HEK293 (cell line): ENCODE measurements at regions not wholly inside any gene's neighbourhood (a gene's known extent, or its start where the extent isn't known, plus 50 kb on each side); places are given as distances from the start of the nearest gene placed in this dataset.

Experiments
- KLF16 ChIP-seq: fragments of 450-650 bp; formaldehyde crosslinking; IDR thresholded peaks from 2 replicates; pipeline ENCODE4 v1.5.1; 2017; ENCODE audit warnings: missing biosample characterization, missing genetic modification characterization
- RBAK ChIP-seq: fragments of 450-650 bp; formaldehyde crosslinking; IDR thresholded peaks from 2 replicates; pipeline ENCODE4 v1.5.1; 2016; ENCODE audit warnings: missing biosample characterization, missing genetic modification characterization
- ZBTB21 ChIP-seq: fragments of 450-650 bp; formaldehyde crosslinking; IDR thresholded peaks from 2 replicates; pipeline ENCODE4 v1.5.1; 2017; ENCODE audit warnings: missing biosample characterization, missing genetic modification characterization
- ZEB2 ChIP-seq: fragments of 450-650 bp; formaldehyde crosslinking; IDR thresholded peaks from 2 replicates; pipeline ENCODE4 v1.5.1; 2016; ENCODE audit warnings: missing biosample characterization, missing genetic modification characterization
- ZFP69B ChIP-seq: fragments of 450-650 bp; formaldehyde crosslinking; IDR thresholded peaks from 2 replicates; pipeline ENCODE4 v1.5.1; 2016; ENCODE audit warnings: missing biosample characterization, missing genetic modification characterization
- ZNF10 ChIP-seq: fragments of 450-650 bp; formaldehyde crosslinking; IDR thresholded peaks from 2 replicates; pipeline ENCODE4 v1.5.1; 2017; ENCODE audit warnings: missing biosample characterization, missing genetic modification characterization
- ZNF121 ChIP-seq: fragments of 450-650 bp; formaldehyde crosslinking; IDR thresholded peaks from 2 replicates; pipeline ENCODE4 v1.5.1; 2016; ENCODE audit warnings: missing biosample characterization, missing genetic modification characterization
- ZNF184 ChIP-seq: fragments of 450-650 bp; IDR thresholded peaks from 2 replicates; pipeline ENCODE4 v1.5.1; 2018; ENCODE audit warnings: missing biosample characterization, mild to moderate bottlenecking, missing genetic modification characterization
- ZNF211 ChIP-seq: fragments of 450-650 bp; formaldehyde crosslinking; IDR thresholded peaks from 2 replicates; pipeline ENCODE4 v1.5.1; 2016; ENCODE audit warnings: low read depth, missing biosample characterization, missing genetic modification characterization
- ZNF311 ChIP-seq: fragments of 450-650 bp; formaldehyde crosslinking; IDR thresholded peaks from 2 replicates; pipeline ENCODE4 v1.5.1; 2017; ENCODE audit warnings: missing biosample characterization, missing genetic modification characterization, borderline replicate concordance
- ZNF324 ChIP-seq: fragments of 450-650 bp; formaldehyde crosslinking; IDR thresholded peaks from 2 replicates; pipeline ENCODE4 v1.5.1; 2016; ENCODE audit warnings: missing biosample characterization, missing genetic modification characterization
- ZNF37A ChIP-seq: fragments of 450-650 bp; IDR thresholded peaks from 2 replicates; pipeline ENCODE4 v1.5.1; 2018; ENCODE audit warnings: missing biosample characterization, missing genetic modification characterization
- ZNF433 ChIP-seq: fragments of 450-650 bp; formaldehyde crosslinking; IDR thresholded peaks from 2 replicates; pipeline ENCODE4 v1.5.1; 2016; ENCODE audit warnings: missing biosample characterization, missing genetic modification characterization, low read depth
- ZNF48 ChIP-seq: fragments of 450-650 bp; formaldehyde crosslinking; IDR thresholded peaks from 2 replicates; pipeline ENCODE4 v1.5.1; 2016; ENCODE audit warnings: missing biosample characterization, missing genetic modification characterization
- ZNF555 ChIP-seq: fragments of 450-650 bp; formaldehyde crosslinking; conservative IDR thresholded peaks from 2 replicates; pipeline ENCODE4 v1.5.1; 2017; ENCODE audit warnings: missing biosample characterization, mild to moderate bottlenecking, missing genetic modification characterization, inconsistent platforms
- ZNF560 ChIP-seq: fragments of 450-650 bp; formaldehyde crosslinking; IDR thresholded peaks from 2 replicates; pipeline ENCODE4 v1.5.1; 2017; ENCODE audit warnings: missing biosample characterization, missing genetic modification characterization, borderline replicate concordance
- ZNF585B ChIP-seq: fragments of 450-650 bp; formaldehyde crosslinking; IDR thresholded peaks from 2 replicates; pipeline ENCODE4 v1.5.1; 2016; ENCODE audit warnings: missing biosample characterization, missing genetic modification characterization
- ZNF623 ChIP-seq: fragments of 450-650 bp; formaldehyde crosslinking; IDR thresholded peaks from 2 replicates; pipeline ENCODE4 v1.5.1; 2016; ENCODE audit warnings: missing biosample characterization, missing genetic modification characterization
- ZNF629 ChIP-seq: fragments of 450-650 bp; formaldehyde crosslinking; IDR thresholded peaks from 2 replicates; pipeline ENCODE4 v1.5.1; 2017; ENCODE audit warnings: missing biosample characterization, missing genetic modification characterization
- ZXDB ChIP-seq: fragments of 450-650 bp; formaldehyde crosslinking; IDR thresholded peaks from 2 replicates; pipeline ENCODE4 v1.5.1; 2016; ENCODE audit warnings: missing biosample characterization, missing genetic modification characterization
- TF ChIP-seq, protein P1 (sequence below): fragments of 450-650 bp; formaldehyde crosslinking; IDR thresholded peaks from 2 replicates; pipeline ENCODE4 v1.5.1; 2016; ENCODE audit warnings: missing biosample characterization, missing genetic modification characterization
- TF ChIP-seq, protein P2 (sequence below): fragments of 450-650 bp; formaldehyde crosslinking; IDR thresholded peaks from 2 replicates; pipeline ENCODE4 v1.5.1; 2016; ENCODE audit warnings: missing biosample characterization, missing genetic modification characterization, borderline replicate concordance
- TF ChIP-seq, protein P3 (sequence below): fragments of 450-650 bp; formaldehyde crosslinking; IDR thresholded peaks from 2 replicates; pipeline ENCODE4 v1.5.1; 2016; ENCODE audit warnings: missing biosample characterization, missing genetic modification characterization
- TF ChIP-seq, protein P4 (sequence below): fragments of 450-650 bp; formaldehyde crosslinking; IDR thresholded peaks from 2 replicates; pipeline ENCODE4 v1.5.1; 2016; ENCODE audit warnings: missing biosample characterization, missing genetic modification characterization
- TF ChIP-seq, protein P5 (sequence below): fragments of 450-650 bp; formaldehyde crosslinking; IDR thresholded peaks from 2 replicates; pipeline ENCODE4 v1.5.1; 2016; ENCODE audit warnings: missing biosample characterization, missing genetic modification characterization
- TF ChIP-seq, protein P6 (sequence below): fragments of 450-650 bp; formaldehyde crosslinking; IDR thresholded peaks from 2 replicates; pipeline ENCODE4 v1.5.1; 2017; ENCODE audit warnings: missing biosample characterization, missing genetic modification characterization
- TF ChIP-seq, protein P7 (sequence below): fragments of 450-650 bp; formaldehyde crosslinking; IDR thresholded peaks from 2 replicates; pipeline ENCODE4 v1.5.1; 2016; ENCODE audit warnings: missing biosample characterization, missing genetic modification characterization

DNA sequence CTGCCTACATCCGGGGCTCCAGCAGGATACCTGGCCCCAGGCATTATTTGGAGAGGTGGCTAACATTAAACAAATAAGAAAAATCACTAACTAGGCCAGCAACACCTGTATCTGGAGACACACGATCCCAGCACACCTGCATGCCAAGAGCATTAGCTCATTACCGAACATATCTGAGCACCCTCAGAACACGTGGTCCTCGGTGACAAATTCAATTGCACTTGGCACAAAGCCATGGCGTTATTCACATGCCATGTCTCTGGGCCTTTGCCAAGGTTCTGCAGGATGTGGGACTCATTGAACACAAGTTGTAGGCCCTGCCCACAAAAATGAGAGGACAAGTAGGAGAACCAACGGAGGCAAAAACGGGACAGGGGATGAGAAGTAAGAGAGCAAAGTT lies 552.3 kb downstream of the TOX3 start (continued):
- TF ChIP-seq, protein P1, sequence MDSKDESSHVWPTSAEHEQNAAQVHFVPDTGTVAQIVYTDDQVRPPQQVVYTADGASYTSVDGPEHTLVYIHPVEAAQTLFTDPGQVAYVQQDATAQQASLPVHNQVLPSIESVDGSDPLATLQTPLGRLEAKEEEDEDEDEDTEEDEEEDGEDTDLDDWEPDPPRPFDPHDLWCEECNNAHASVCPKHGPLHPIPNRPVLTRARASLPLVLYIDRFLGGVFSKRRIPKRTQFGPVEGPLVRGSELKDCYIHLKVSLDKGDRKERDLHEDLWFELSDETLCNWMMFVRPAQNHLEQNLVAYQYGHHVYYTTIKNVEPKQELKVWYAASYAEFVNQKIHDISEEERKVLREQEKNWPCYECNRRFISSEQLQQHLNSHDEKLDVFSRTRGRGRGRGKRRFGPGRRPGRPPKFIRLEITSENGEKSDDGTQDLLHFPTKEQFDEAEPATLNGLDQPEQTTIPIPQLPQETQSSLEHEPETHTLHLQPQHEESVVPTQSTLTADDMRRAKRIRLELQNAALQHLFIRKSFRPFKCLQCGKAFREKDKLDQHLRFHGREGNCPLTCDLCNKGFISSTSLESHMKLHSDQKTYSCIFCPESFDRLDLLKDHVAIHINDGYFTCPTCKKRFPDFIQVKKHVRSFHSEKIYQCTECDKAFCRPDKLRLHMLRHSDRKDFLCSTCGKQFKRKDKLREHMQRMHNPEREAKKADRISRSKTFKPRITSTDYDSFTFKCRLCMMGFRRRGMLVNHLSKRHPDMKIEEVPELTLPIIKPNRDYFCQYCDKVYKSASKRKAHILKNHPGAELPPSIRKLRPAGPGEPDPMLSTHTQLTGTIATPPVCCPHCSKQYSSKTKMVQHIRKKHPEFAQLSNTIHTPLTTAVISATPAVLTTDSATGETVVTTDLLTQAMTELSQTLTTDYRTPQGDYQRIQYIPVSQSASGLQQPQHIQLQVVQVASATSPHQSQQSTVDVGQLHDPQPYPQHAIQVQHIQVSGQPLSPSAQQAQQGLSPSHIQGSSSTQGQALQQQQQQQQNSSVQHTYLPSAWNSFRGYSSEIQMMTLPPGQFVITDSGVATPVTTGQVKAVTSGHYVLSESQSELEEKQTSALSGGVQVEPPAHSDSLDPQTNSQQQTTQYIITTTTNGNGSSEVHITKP (tag by site-specific recombination): peak; percentile 59
- TF ChIP-seq ZNF311 (tag by site-specific recombination): no peak
- no peak for TF ChIP-seq RBAK
- TF ChIP-seq ZNF585B (tag by site-specific recombination): peak; percentile 21; the same call in 1 of the 2 replicates
- no peak for TF ChIP-seq ZNF433 (tag by site-specific recombination)
- TF ChIP-seq ZNF560 (tag by site-specific recombination): no peak
- TF ChIP-seq, protein P2, sequence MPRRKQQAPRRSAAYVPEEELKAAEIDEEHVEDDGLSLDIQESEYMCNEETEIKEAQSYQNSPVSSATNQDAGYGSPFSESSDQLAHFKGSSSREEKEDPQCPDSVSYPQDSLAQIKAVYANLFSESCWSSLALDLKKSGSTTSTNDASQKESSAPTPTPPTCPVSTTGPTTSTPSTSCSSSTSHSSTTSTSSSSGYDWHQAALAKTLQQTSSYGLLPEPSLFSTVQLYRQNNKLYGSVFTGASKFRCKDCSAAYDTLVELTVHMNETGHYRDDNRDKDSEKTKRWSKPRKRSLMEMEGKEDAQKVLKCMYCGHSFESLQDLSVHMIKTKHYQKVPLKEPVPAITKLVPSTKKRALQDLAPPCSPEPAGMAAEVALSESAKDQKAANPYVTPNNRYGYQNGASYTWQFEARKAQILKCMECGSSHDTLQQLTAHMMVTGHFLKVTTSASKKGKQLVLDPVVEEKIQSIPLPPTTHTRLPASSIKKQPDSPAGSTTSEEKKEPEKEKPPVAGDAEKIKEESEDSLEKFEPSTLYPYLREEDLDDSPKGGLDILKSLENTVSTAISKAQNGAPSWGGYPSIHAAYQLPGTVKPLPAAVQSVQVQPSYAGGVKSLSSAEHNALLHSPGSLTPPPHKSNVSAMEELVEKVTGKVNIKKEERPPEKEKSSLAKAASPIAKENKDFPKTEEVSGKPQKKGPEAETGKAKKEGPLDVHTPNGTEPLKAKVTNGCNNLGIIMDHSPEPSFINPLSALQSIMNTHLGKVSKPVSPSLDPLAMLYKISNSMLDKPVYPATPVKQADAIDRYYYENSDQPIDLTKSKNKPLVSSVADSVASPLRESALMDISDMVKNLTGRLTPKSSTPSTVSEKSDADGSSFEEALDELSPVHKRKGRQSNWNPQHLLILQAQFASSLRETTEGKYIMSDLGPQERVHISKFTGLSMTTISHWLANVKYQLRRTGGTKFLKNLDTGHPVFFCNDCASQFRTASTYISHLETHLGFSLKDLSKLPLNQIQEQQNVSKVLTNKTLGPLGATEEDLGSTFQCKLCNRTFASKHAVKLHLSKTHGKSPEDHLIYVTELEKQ: no peak
- TF ChIP-seq, protein P3, sequence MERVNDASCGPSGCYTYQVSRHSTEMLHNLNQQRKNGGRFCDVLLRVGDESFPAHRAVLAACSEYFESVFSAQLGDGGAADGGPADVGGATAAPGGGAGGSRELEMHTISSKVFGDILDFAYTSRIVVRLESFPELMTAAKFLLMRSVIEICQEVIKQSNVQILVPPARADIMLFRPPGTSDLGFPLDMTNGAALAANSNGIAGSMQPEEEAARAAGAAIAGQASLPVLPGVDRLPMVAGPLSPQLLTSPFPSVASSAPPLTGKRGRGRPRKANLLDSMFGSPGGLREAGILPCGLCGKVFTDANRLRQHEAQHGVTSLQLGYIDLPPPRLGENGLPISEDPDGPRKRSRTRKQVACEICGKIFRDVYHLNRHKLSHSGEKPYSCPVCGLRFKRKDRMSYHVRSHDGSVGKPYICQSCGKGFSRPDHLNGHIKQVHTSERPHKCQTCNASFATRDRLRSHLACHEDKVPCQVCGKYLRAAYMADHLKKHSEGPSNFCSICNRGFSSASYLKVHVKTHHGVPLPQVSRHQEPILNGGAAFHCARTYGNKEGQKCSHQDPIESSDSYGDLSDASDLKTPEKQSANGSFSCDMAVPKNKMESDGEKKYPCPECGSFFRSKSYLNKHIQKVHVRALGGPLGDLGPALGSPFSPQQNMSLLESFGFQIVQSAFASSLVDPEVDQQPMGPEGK: no peak
- TF ChIP-seq, protein P4, sequence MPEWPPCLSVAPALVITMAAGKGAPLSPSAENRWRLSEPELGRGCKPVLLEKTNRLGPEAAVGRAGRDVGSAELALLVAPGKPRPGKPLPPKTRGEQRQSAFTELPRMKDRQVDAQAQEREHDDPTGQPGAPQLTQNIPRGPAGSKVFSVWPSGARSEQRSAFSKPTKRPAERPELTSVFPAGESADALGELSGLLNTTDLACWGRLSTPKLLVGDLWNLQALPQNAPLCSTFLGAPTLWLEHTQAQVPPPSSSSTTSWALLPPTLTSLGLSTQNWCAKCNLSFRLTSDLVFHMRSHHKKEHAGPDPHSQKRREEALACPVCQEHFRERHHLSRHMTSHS (tag by site-specific recombination): no peak
- TF ChIP-seq, protein P5, sequence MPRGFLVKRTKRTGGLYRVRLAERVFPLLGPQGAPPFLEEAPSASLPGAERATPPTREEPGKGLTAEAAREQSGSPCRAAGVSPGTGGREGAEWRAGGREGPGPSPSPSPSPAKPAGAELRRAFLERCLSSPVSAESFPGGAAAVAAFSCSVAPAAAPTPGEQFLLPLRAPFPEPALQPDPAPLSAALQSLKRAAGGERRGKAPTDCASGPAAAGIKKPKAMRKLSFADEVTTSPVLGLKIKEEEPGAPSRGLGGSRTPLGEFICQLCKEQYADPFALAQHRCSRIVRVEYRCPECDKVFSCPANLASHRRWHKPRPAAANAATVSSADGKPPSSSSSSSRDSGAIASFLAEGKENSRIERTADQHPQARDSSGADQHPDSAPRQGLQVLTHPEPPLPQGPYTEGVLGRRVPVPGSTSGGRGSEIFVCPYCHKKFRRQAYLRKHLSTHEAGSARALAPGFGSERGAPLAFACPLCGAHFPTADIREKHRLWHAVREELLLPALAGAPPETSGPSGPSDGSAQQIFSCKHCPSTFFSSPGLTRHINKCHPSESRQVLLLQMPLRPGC (tag by site-specific recombination): no peak
- no peak for TF ChIP-seq KLF16 (tag by site-specific recombination)
- TF ChIP-seq ZFP69B (tag by site-specific recombination): 0 out of 2 replicates have a peak, but pooled peaks have one; percentile 20
- TF ChIP-seq ZNF555 (tag by site-specific recombination): no peak
- TF ChIP-seq ZNF324: no peak
- no peak for TF ChIP-seq ZBTB21 (tag by site-specific recombination)
- no peak for TF ChIP-seq ZNF37A (tag by site-specific recombination)
- 0 out of 2 replicates have a peak, but pooled peaks have one; percentile 19 for TF ChIP-seq ZNF629
- TF ChIP-seq ZNF48 (tag by site-specific recombination): no peak
- TF ChIP-seq ZXDB: 0 out of 2 replicates have a peak, but pooled peaks have one; percentile 41
- TF ChIP-seq ZNF121 (tag by site-specific recombination): no peak
- TF ChIP-seq, protein P6, sequence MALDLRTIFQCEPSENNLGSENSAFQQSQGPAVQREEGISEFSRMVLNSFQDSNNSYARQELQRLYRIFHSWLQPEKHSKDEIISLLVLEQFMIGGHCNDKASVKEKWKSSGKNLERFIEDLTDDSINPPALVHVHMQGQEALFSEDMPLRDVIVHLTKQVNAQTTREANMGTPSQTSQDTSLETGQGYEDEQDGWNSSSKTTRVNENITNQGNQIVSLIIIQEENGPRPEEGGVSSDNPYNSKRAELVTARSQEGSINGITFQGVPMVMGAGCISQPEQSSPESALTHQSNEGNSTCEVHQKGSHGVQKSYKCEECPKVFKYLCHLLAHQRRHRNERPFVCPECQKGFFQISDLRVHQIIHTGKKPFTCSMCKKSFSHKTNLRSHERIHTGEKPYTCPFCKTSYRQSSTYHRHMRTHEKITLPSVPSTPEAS (tag by site-specific recombination): no peak; the same call in 1 of the 2 replicates
- peak; percentile 90 for TF ChIP-seq ZEB2 (tag by site-specific recombination)
- TF ChIP-seq ZNF184: no peak
- TF ChIP-seq, protein P7, sequence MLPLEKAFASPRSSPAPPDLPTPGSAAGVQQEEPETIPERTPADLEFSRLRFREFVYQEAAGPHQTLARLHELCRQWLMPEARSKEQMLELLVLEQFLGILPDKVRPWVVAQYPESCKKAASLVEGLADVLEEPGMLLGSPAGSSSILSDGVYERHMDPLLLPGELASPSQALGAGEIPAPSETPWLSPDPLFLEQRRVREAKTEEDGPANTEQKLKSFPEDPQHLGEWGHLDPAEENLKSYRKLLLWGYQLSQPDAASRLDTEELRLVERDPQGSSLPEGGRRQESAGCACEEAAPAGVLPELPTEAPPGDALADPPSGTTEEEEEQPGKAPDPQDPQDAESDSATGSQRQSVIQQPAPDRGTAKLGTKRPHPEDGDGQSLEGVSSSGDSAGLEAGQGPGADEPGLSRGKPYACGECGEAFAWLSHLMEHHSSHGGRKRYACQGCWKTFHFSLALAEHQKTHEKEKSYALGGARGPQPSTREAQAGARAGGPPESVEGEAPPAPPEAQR (tag by site-specific recombination): no peak
- TF ChIP-seq ZNF623 (tag by site-specific recombination): no peak
- no peak for TF ChIP-seq ZNF10 (tag by site-specific recombination)
- no peak for TF ChIP-seq ZNF211 (tag by site-specific recombination)
